ENCODE measurements at regions not wholly inside any gene's neighbourhood (a gene's known extent, or its start where the extent isn't known, plus 50 kb on each side); places are given as distances from the start of the nearest gene placed in this dataset.

GRCh38 chr11:127369356-127369755 is 368.8 kb upstream of the KIRREL3 start:
- no peak for DNase-seq

GRCh38 chr11:127362754-127363308 is 362.3 kb upstream of the KIRREL3 start:
- DNase-seq: no peak

GRCh38 chr11:127358160-127358559 is 357.6 kb upstream of the KIRREL3 start:
- no peak for DNase-seq

GRCh38 chr11:127350476-127350875 is 349.9 kb upstream of the KIRREL3 start:
- DNase-seq: no peak

DNA sequence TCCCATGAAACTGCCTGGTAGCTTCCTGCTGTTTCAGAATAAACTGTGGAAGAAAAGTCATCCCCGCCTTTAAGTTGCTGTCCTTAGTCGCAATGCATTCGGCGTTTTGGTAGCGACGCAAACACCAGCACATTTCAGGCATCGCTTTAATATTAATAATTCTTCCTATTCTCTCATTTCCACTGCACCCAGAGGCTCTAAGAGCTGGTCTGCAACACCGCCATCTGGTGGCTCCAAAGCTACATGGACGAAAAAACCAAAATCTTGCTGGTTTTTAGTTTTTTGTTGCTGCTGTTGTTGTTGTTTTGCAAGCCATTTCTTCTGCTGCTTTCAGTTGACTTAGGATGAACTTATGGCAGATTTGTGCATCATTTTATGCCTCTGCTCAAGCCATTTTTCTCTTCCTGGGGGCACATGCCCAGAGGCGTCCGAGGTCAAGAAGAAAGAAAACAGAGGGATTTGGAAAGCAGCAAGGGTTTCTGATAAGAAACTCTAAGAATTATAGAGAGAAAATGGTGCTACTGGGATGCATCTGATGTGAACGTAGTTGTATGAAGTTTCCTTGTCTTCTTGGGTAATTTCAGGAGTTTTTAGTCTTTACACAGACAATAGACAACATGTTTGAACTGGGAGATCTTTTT is 345.4 kb upstream of the KIRREL3 start:
- DNase-seq: no peak

GRCh38 chr11:127340438-127340837 is 339.9 kb upstream of the KIRREL3 start:
- no peak for DNase-seq

- DNase-seq: no peak
Measured at GRCh38 chr11:127339376-127339775, 338.8 kb upstream of the KIRREL3 start.

GRCh38 chr11:127338380-127339259 is 338.1 kb upstream of the KIRREL3 start:
- DNase-seq: no peak

DNA sequence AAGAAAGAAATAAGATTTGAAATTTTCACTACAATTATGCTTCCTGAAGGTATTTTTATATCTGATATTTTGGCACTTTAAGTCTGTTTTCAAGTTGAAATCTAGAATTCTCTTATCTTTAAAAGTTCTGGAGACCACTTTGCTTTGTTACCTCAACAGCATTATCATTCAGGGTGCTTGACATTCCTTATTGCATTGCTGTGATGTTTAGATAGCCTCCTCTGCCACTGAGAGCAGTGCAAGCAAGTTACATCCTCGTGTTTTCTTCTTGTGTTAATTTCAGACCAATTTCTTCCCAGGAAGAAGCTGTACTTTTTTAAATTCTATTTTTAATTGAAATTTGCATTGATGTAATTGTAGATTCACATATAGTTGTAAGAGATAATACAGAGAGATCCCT is 333.9 kb upstream of the KIRREL3 start:
- no peak for DNase-seq

DNA sequence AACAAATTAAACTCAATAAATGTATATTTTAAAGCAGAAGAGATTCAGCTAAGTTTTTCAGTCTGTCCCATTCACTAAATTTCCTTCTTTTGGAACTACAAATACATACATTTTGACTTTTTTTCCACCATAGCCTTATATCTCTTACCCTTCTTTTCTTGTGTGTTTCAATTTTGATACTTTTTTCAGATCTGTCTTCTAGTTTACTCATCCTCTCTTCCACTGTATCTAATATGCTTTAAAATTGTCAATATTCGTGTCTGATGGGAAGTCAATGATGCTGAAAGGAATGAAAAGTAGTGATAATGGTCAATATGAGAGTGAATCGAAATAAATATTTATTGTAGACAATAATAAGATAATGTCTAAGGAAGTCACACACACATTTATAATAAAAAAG is 332.3 kb upstream of the KIRREL3 start:
- no peak for DNase-seq

DNA sequence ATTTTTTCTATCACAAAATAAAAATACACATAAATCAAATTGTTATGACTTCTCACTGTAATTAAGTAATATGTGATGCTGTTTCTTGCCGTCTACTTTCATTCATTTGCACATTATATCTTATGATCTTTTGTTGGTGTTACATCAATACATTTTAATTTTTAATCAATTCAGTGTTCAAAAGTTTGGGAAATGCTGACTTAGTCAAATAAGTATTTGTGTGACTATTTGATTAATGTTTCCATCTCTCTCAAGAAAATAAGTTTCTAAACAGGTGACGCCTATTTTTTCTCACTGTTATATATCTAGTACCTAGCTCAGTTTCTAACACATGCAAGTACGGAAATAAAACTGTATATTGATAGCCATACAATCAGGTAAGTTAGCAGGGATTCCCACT is 329.5 kb upstream of the KIRREL3 start:
- DNase-seq: no peak

DNA sequence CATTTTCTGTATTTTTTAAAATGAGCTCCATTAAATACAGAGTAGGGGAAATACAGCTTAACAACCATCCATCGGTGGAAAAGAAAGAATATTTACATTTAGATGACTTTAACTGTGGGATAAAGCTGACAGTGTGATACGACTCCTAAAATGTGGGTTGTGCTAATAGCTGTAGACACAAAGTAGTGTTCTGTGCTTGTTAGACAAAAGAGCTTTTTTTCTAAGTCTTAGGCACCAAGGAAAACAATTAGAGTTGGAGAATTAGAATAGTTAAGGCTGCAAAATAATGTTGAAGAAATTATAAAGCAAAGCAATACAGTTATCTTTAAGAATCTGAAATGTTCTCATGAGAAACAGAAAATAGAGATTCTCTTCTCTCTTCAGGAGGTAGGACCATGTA is 307.7 kb upstream of the KIRREL3 start:
- no peak for DNase-seq

DNA sequence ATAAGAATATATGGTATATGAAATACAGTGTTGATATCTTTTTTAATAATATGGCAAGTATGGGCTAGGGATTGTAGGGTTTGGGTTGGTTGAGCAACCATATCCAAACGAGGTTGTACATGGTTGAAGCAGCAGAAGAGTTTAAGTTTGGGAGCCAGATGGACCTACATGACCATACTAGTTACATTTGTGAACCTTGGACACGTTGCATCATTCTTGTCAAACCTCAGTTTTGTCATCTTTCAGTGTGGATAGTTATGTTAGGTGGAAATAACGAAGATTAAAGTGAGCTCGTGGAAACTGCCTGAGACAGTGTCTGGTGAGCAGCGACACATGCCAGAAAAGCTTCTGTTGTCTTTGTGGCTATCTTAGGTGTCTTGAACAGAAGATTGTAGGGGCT is 307.1 kb upstream of the KIRREL3 start:
- DNase-seq: no peak

DNA sequence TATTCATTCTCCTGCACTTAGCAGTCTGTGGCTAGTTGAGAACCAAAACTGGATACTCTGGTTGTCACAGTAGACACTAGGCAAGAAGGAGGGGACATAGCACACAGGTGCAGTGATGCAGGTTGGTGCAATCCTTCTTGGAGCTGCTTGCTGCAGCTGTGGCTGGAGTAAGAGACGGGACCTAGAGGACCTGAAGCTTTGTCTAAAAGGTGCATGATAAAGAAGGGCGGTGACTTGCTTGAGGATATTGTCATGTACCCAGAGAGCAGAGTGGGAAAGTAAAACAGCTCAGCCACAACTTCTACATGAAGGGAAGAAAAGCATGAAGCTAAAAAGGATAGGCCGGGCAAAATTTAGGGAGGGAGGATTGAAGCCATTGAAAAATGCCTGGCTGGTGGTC is 304.1 kb upstream of the KIRREL3 start:
- DNase-seq: no peak

GRCh38 chr11:127288926-127289325 is 288.4 kb upstream of the KIRREL3 start:
- DNase-seq: no peak

DNA sequence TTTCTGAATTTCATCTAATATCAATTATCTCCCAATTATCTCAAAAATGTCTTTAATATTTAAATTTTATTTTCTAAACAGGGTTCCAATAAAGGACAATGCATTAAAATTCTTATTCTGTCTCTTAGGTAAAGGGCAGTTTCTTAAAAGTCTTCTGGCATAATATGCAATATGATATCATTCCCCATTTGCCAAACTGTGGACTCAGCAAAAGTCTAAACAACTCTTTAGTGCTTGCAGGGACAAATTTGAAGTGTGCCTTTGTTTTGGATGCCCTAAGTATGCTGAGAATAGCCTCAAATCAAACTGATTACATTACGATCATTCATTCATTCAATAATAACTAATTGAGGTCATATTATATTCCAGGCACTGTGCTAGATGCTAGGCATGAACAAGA is 281.0 kb upstream of the KIRREL3 start:
- no peak for DNase-seq

- DNase-seq: no peak
Measured at GRCh38 chr11:127275774-127276173, 275.2 kb upstream of the KIRREL3 start.

DNA sequence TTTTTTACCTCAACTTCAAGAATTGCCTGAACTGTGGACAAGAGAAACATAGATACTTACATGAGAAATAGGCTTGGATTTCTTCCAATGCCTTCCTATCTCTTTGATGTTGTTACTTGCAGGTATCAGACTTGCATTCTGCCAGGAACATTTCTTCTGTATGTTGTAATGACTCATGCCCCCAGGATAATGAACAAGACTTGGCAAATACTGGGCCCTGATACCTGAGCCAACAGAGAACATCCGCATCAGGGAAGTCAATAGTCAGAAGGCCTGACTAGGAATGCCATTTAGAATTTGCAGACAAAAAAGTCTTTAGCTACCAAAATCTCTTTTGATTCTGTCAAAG is 273.7 kb upstream of the KIRREL3 start:
- DNase-seq: no peak

GRCh38 chr11:127273593-127274327 is 273.2 kb upstream of the KIRREL3 start:
- no peak for DNase-seq

DNA sequence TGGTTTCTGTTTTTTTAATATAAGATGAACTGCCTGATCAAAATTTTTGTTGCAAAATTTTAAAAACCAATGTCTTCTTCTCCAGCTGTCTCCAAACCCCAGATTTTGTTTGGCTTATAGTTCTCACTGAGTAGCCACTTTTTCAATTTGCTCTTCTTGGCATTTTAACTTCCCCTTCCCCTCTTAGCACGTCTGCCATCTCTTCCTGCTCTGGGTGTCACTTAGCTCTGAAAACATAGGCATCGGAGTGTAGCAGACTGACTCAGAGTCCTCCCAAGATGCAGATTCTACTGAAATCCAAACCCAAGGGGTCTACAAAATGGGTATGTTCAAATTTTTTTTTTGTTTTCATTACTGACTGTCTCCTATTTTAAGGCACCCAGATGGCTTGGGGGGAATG is 270.3 kb upstream of the KIRREL3 start:
- DNase-seq: no peak

DNA sequence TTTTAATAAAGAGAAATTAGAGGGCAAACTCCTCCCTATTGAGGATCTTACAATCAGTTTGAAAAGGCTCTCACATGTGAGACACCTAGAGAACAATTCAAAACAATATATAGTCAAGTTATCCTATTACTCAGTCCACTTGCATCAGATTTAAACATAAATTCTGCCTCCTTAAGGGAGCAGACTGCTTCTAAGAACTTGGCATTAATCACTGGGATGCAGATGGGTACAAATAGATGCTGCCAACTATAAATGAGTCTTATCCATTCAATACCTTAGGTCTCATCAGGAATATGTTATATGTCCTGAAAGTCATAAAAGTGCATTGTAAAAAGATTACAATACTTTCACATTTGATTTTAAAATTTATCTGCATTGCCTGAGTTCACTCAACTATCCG is 269.3 kb upstream of the KIRREL3 start:
- no peak for DNase-seq

- no peak for DNase-seq
Measured at GRCh38 chr11:127268932-127269331, 268.4 kb upstream of the KIRREL3 start.

DNA sequence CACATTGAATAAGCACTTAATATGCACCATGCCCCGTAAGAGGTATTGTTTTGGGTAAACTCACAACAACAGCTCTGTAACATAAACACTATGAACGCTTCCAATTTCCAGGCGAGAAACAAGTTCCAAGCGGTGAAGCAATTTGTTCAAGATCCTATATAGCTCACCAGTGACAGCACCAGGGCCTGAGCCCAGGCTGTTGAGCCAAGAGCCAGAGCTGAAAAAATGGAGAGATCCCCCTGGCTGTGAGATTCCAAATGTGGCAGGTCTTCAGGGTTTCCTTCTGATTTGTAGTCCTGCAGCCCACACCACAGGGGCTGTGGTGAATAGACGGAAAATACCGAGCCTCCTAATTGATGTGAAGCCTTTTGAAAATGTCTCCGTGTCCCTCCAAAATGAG is 268.0 kb upstream of the KIRREL3 start:
- DNase-seq: no peak

GRCh38 chr11:127259102-127259501 is 258.5 kb upstream of the KIRREL3 start:
- no peak for DNase-seq
